ENCODE measurements at regions not wholly inside any gene's neighbourhood (a gene's known extent, or its start where the extent isn't known, plus 50 kb on each side); places are given as distances from the start of the nearest gene placed in this dataset.

- ATAC-seq (ENCODE audit: low read depth) (no peak), DNase-seq (no peak)
- Histone ChIP-seq H3K4me2 (replicated peaks; ENCODE audit: low read depth, low read length, poor library complexity, severe bottlenecking) (no peak overlapping the region), H4K20me1 (ENCODE audit: control insufficient read depth, insufficient read depth, low read length, poor library complexity, severe bottlenecking) (no peaks in the 10 kb centered on the region), H2AFZ (ENCODE audit: insufficient read depth, low read depth, low read length, poor library complexity, severe bottlenecking) (no peak overlapping the region), H3K9ac (ENCODE audit: low read length) (no peak overlapping the region), H3K4me1 (ENCODE audit: control insufficient read depth in 2 of 2, insufficient read depth in 2 of 2, low read length in 2 of 2) (no peaks in the 10 kb centered on the region), H3K4me3 (ENCODE audit: control extremely low read depth in 1 of 5, extremely low read depth in 1 of 5, insufficient read depth in 1 of 5, low read depth in 2 of 5, low read length in 4 of 5) (no peak overlapping the region), H3K9me3 (ENCODE audit: control extremely low read depth in 1 of 3, control insufficient read depth in 2 of 3, insufficient read depth in 1 of 3, low read length in 2 of 3) (peaks cover 0 to 3% (median 0%) of the 10 kb centered on the region in 3 donors), H3K27me3 (replicated peaks in 1 of 4; ENCODE audit: control extremely low read depth in 1 of 4, control insufficient read depth in 3 of 4, insufficient read depth in 4 of 4, low read length in 3 of 4) (no peaks in the 10 kb centered on the region), H3K27ac (ENCODE audit: low read length in 2 of 2) (no peak overlapping the region), H3K79me2 (ENCODE audit: control insufficient read depth, insufficient read depth, low read length) (no peaks in the 10 kb centered on the region), H3K36me3 (replicated peaks in 1 of 2; ENCODE audit: control extremely low read depth in 1 of 2, control insufficient read depth in 1 of 2, extremely low read depth in 1 of 2, insufficient read depth in 2 of 2, low read length in 1 of 2) (no peaks in the 10 kb centered on the region)
- Mint-ChIP-seq H3K27ac (no peak overlapping the region), H3K27me3 (no peaks in the 10 kb centered on the region), H3K9me3 (ENCODE audit: insufficient read depth) (no peaks in the 10 kb centered on the region), H3K4me1 (no peaks in the 10 kb centered on the region), H3K4me3 (no peak overlapping the region)
- intact Hi-C loops (cut with micrococcal nuclease): no loop called here
- CTCF ChIA-PET: no interaction called here
- no peak for TF ChIP-seq EZH2 (IDR thresholded peaks at IDR 0.05; ENCODE audit: borderline replicate concordance, insufficient read depth, low read depth, low read length, poor library complexity, severe bottlenecking)
- TF ChIP-seq, protein P1, sequence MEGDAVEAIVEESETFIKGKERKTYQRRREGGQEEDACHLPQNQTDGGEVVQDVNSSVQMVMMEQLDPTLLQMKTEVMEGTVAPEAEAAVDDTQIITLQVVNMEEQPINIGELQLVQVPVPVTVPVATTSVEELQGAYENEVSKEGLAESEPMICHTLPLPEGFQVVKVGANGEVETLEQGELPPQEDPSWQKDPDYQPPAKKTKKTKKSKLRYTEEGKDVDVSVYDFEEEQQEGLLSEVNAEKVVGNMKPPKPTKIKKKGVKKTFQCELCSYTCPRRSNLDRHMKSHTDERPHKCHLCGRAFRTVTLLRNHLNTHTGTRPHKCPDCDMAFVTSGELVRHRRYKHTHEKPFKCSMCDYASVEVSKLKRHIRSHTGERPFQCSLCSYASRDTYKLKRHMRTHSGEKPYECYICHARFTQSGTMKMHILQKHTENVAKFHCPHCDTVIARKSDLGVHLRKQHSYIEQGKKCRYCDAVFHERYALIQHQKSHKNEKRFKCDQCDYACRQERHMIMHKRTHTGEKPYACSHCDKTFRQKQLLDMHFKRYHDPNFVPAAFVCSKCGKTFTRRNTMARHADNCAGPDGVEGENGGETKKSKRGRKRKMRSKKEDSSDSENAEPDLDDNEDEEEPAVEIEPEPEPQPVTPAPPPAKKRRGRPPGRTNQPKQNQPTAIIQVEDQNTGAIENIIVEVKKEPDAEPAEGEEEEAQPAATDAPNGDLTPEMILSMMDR (IDR thresholded peaks at IDR 0.05): no peak
- POLR2A ChIA-PET: no interaction called here
Observed at GRCh38 chr7:13307040-13307439, 619.6 kb downstream of the ARL4A start.

GRCh38 chr7:13308423-13308822 is 621.0 kb downstream of the ARL4A start:
- TF ChIP-seq EZH2 (IDR thresholded peaks at IDR 0.05; ENCODE audit: borderline replicate concordance, insufficient read depth, low read depth, low read length, poor library complexity, severe bottlenecking): no peak
- TF ChIP-seq, protein P1 (IDR thresholded peaks at IDR 0.05): no peak
- Histone ChIP-seq H4K20me1 (ENCODE audit: control insufficient read depth, insufficient read depth, low read length, poor library complexity, severe bottlenecking) (no peaks in the 10 kb centered on the region), H3K36me3 (replicated peaks in 1 of 2; ENCODE audit: control extremely low read depth in 1 of 2, control insufficient read depth in 1 of 2, extremely low read depth in 1 of 2, insufficient read depth in 2 of 2, low read length in 1 of 2) (no peaks in the 10 kb centered on the region), H3K4me1 (ENCODE audit: control insufficient read depth in 2 of 2, insufficient read depth in 2 of 2, low read length in 2 of 2) (no peaks in the 10 kb centered on the region), H3K4me3 (ENCODE audit: control extremely low read depth in 1 of 5, extremely low read depth in 1 of 5, insufficient read depth in 1 of 5, low read depth in 2 of 5, low read length in 4 of 5) (no peak overlapping the region), H3K79me2 (ENCODE audit: control insufficient read depth, insufficient read depth, low read length) (no peaks in the 10 kb centered on the region), H2AFZ (ENCODE audit: insufficient read depth, low read depth, low read length, poor library complexity, severe bottlenecking) (no peak overlapping the region), H3K4me2 (replicated peaks; ENCODE audit: low read depth, low read length, poor library complexity, severe bottlenecking) (no peak overlapping the region), H3K27me3 (replicated peaks in 1 of 4; ENCODE audit: control extremely low read depth in 1 of 4, control insufficient read depth in 3 of 4, insufficient read depth in 4 of 4, low read length in 3 of 4) (no peaks in the 10 kb centered on the region), H3K9me3 (ENCODE audit: control extremely low read depth in 1 of 3, control insufficient read depth in 2 of 3, insufficient read depth in 1 of 3, low read length in 2 of 3) (peaks cover 0 to 3% (median 2%) of the 10 kb centered on the region in 3 donors), H3K9ac (ENCODE audit: low read length) (no peak overlapping the region), H3K27ac (ENCODE audit: low read length in 2 of 2) (no peak overlapping the region)
- intact Hi-C loops (cut with micrococcal nuclease): no loop called here
- no peak for DNase-seq
- H3K4me3 Mint-ChIP-seq: no peak overlapping the region
- H3K27ac Mint-ChIP-seq: no peak overlapping the region
- ChIA-PET CTCF (no interaction called here), POLR2A (no interaction called here)
- no peaks in the 10 kb centered on the region for H3K4me1 Mint-ChIP-seq
- no peak for ATAC-seq (ENCODE audit: low read depth)
- no peaks in the 10 kb centered on the region for H3K9me3 Mint-ChIP-seq (ENCODE audit: insufficient read depth)
- no peaks in the 10 kb centered on the region for H3K27me3 Mint-ChIP-seq
